ENCODE measurements at regions not wholly inside any gene's neighbourhood (a gene's known extent, or its start where the extent isn't known, plus 50 kb on each side); places are given as distances from the start of the nearest gene placed in this dataset.
"Not testable (repeated sequence)": the region's sequence is repeated elsewhere in the genome, so short reads cannot be mapped to it uniquely, and the experiment has no call there.

- H3K9me3 ChIP-seq (ENCODE audit: control insufficient read depth, low read length), result no peaks in the 10 kb centered on the region
- H3K4me1 ChIP-seq (ENCODE audit: control insufficient read depth, insufficient read depth, low read length), result no peaks in the 10 kb centered on the region
- no peaks in the 10 kb centered on the region for H3K27me3 ChIP-seq (ENCODE audit: control insufficient read depth, insufficient read depth, low read length, poor library complexity, severe bottlenecking)
- H3K27ac ChIP-seq (ENCODE audit: insufficient read depth, low read depth, low read length, poor library complexity, severe bottlenecking), result no peak overlapping the region
- H3K4me3 ChIP-seq (ENCODE audit: insufficient read depth, low read depth, low read length), result no peak overlapping the region
- no peaks in the 10 kb centered on the region for H3K36me3 ChIP-seq (ENCODE audit: control insufficient read depth, insufficient read depth, low read length)
These were observed 199.5 kb upstream of the P2RY1 start for GRCh38 chr3:152635389-152635788.

GRCh38 chr3:152636651-152637050, 198.3 kb upstream of the P2RY1 start:
- H3K36me3 ChIP-seq (ENCODE audit: control insufficient read depth, insufficient read depth, low read length), result no peaks in the 10 kb centered on the region
- H3K4me3 ChIP-seq (ENCODE audit: insufficient read depth, low read depth, low read length), result no peak overlapping the region
- H3K27me3 ChIP-seq (ENCODE audit: control insufficient read depth, insufficient read depth, low read length, poor library complexity, severe bottlenecking), result no peaks in the 10 kb centered on the region
- H3K27ac ChIP-seq (ENCODE audit: insufficient read depth, low read depth, low read length, poor library complexity, severe bottlenecking), result no peak overlapping the region
- H3K9me3 ChIP-seq (ENCODE audit: control insufficient read depth, low read length), result no peaks in the 10 kb centered on the region
- 95 to 97% methylated on average over 2 to 3 of the region's 4 CpGs for WGBS, 2 experiments
- H3K4me1 ChIP-seq (ENCODE audit: control insufficient read depth, insufficient read depth, low read length), result no peaks in the 10 kb centered on the region

- Histone ChIP-seq H3K9me3 (ENCODE audit: control insufficient read depth, low read length) (no peaks in the 10 kb centered on the region), H3K27me3 (ENCODE audit: control insufficient read depth, insufficient read depth, low read length, poor library complexity, severe bottlenecking) (no peaks in the 10 kb centered on the region), H3K4me1 (ENCODE audit: control insufficient read depth, insufficient read depth, low read length) (no peaks in the 10 kb centered on the region), H3K4me3 (ENCODE audit: insufficient read depth, low read depth, low read length) (no peak overlapping the region), H3K27ac (ENCODE audit: insufficient read depth, low read depth, low read length, poor library complexity, severe bottlenecking) (no peak overlapping the region), H3K36me3 (ENCODE audit: control insufficient read depth, insufficient read depth, low read length) (no peaks in the 10 kb centered on the region)
- WGBS, 2 experiments, result 93% methylated on average over 4 of the region's 4 CpGs; no CpG with 5 or more reads in 1 of the 2 experiments
These were observed 196.7 kb upstream of the P2RY1 start for GRCh38 chr3:152638214-152638613.

GRCh38 chr3:152638707-152639450, 196.1 kb upstream of the P2RY1 start:
- no peak overlapping the region for H3K27ac ChIP-seq (ENCODE audit: insufficient read depth, low read depth, low read length, poor library complexity, severe bottlenecking)
- no peaks in the 10 kb centered on the region for H3K4me1 ChIP-seq (ENCODE audit: control insufficient read depth, insufficient read depth, low read length)
- H3K36me3 ChIP-seq (ENCODE audit: control insufficient read depth, insufficient read depth, low read length), result no peaks in the 10 kb centered on the region
- 94 to 95% methylated on average over 8 of the region's 8 CpGs for WGBS, 2 experiments
- H3K4me3 ChIP-seq (ENCODE audit: insufficient read depth, low read depth, low read length), result no peak overlapping the region
- H3K27me3 ChIP-seq (ENCODE audit: control insufficient read depth, insufficient read depth, low read length, poor library complexity, severe bottlenecking), result no peaks in the 10 kb centered on the region
- no peaks in the 10 kb centered on the region for H3K9me3 ChIP-seq (ENCODE audit: control insufficient read depth, low read length)

- no peaks in the 10 kb centered on the region for H3K9me3 ChIP-seq (ENCODE audit: control insufficient read depth, low read length)
- H3K27me3 ChIP-seq (ENCODE audit: control insufficient read depth, insufficient read depth, low read length, poor library complexity, severe bottlenecking), result no peaks in the 10 kb centered on the region
- H3K4me3 ChIP-seq (ENCODE audit: insufficient read depth, low read depth, low read length), result no peak overlapping the region
- H3K36me3 ChIP-seq (ENCODE audit: control insufficient read depth, insufficient read depth, low read length), result no peaks in the 10 kb centered on the region
- 100% methylated on average over 1 of the region's 1 CpG; no CpG with 5 or more reads in 1 of the 2 experiments for WGBS, 2 experiments
- no peak overlapping the region for H3K27ac ChIP-seq (ENCODE audit: insufficient read depth, low read depth, low read length, poor library complexity, severe bottlenecking)
- H3K4me1 ChIP-seq (ENCODE audit: control insufficient read depth, insufficient read depth, low read length), result no peaks in the 10 kb centered on the region
These were observed 193.7 kb upstream of the P2RY1 start for GRCh38 chr3:152641198-152641597.

GRCh38 chr3:152642658-152643057, 192.3 kb upstream of the P2RY1 start:
- Histone ChIP-seq H3K4me1 (ENCODE audit: control insufficient read depth, insufficient read depth, low read length) (no peaks in the 10 kb centered on the region), H3K27ac (ENCODE audit: insufficient read depth, low read depth, low read length, poor library complexity, severe bottlenecking) (no peak overlapping the region), H3K36me3 (ENCODE audit: control insufficient read depth, insufficient read depth, low read length) (no peaks in the 10 kb centered on the region), H3K9me3 (ENCODE audit: control insufficient read depth, low read length) (no peaks in the 10 kb centered on the region), H3K27me3 (ENCODE audit: control insufficient read depth, insufficient read depth, low read length, poor library complexity, severe bottlenecking) (no peaks in the 10 kb centered on the region), H3K4me3 (ENCODE audit: insufficient read depth, low read depth, low read length) (no peak overlapping the region)
- 100% methylated on average over 2 of the region's 2 CpGs for WGBS, 2 experiments

GRCh38 chr3:152644478-152644877, 190.5 kb upstream of the P2RY1 start:
- Histone ChIP-seq H3K27me3 (ENCODE audit: control insufficient read depth, insufficient read depth, low read length, poor library complexity, severe bottlenecking) (no peaks in the 10 kb centered on the region), H3K9me3 (ENCODE audit: control insufficient read depth, low read length) (no peaks in the 10 kb centered on the region), H3K4me1 (ENCODE audit: control insufficient read depth, insufficient read depth, low read length) (no peaks in the 10 kb centered on the region), H3K27ac (ENCODE audit: insufficient read depth, low read depth, low read length, poor library complexity, severe bottlenecking) (no peak overlapping the region), H3K4me3 (ENCODE audit: insufficient read depth, low read depth, low read length) (no peak overlapping the region), H3K36me3 (ENCODE audit: control insufficient read depth, insufficient read depth, low read length) (no peaks in the 10 kb centered on the region)

GRCh38 chr3:152646004-152646403, 188.9 kb upstream of the P2RY1 start:
- Histone ChIP-seq H3K36me3 (ENCODE audit: control insufficient read depth, insufficient read depth, low read length) (no peaks in the 10 kb centered on the region), H3K4me3 (ENCODE audit: insufficient read depth, low read depth, low read length) (no peak overlapping the region), H3K27me3 (ENCODE audit: control insufficient read depth, insufficient read depth, low read length, poor library complexity, severe bottlenecking) (no peaks in the 10 kb centered on the region), H3K4me1 (ENCODE audit: control insufficient read depth, insufficient read depth, low read length) (no peaks in the 10 kb centered on the region), H3K9me3 (ENCODE audit: control insufficient read depth, low read length) (no peaks in the 10 kb centered on the region), H3K27ac (ENCODE audit: insufficient read depth, low read depth, low read length, poor library complexity, severe bottlenecking) (no peak overlapping the region)
- 94 to 96% methylated on average over 4 of the region's 4 CpGs for WGBS, 2 experiments

- H3K4me1 ChIP-seq (ENCODE audit: control insufficient read depth, insufficient read depth, low read length), result no peaks in the 10 kb centered on the region
- WGBS, 2 experiments, result 88 to 89% methylated on average over 4 of the region's 4 CpGs
- no peaks in the 10 kb centered on the region for H3K27me3 ChIP-seq (ENCODE audit: control insufficient read depth, insufficient read depth, low read length, poor library complexity, severe bottlenecking)
- peak overlapping the region; percentile 16 for H3K27ac ChIP-seq (ENCODE audit: insufficient read depth, low read depth, low read length, poor library complexity, severe bottlenecking)
- H3K9me3 ChIP-seq (ENCODE audit: control insufficient read depth, low read length), result no peaks in the 10 kb centered on the region
- no peak overlapping the region for H3K4me3 ChIP-seq (ENCODE audit: insufficient read depth, low read depth, low read length)
- no peaks in the 10 kb centered on the region for H3K36me3 ChIP-seq (ENCODE audit: control insufficient read depth, insufficient read depth, low read length)
These were observed 184.8 kb upstream of the P2RY1 start for GRCh38 chr3:152650177-152650576.

GRCh38 chr3:152650923-152651322, 184.0 kb upstream of the P2RY1 start:
- H3K4me3 ChIP-seq (ENCODE audit: insufficient read depth, low read depth, low read length); H3K27me3 ChIP-seq (ENCODE audit: control insufficient read depth, insufficient read depth, low read length, poor library complexity, severe bottlenecking); H3K36me3 ChIP-seq (ENCODE audit: control insufficient read depth, insufficient read depth, low read length); H3K4me1 ChIP-seq (ENCODE audit: control insufficient read depth, insufficient read depth, low read length); H3K9me3 ChIP-seq (ENCODE audit: control insufficient read depth, low read length); H3K27ac ChIP-seq (ENCODE audit: insufficient read depth, low read depth, low read length, poor library complexity, severe bottlenecking): not testable (repeated sequence)
- WGBS, 2 experiments, result 91 to 98% methylated on average over 3 to 4 of the region's 4 CpGs
